ENCODE measurements at regions not wholly inside any gene's neighbourhood (a gene's known extent, or its start where the extent isn't known, plus 50 kb on each side); places are given as distances from the start of the nearest gene placed in this dataset.

GRCh38 chr17:72004611-72005331, 116.0 kb upstream of the SOX9 start:
- no peaks in the 10 kb centered on the region for H3K79me2 ChIP-seq (replicated peaks; ENCODE audit: insufficient read depth)
- Mint-ChIP-seq H3K36me3 (ENCODE audit: low read depth) (no peaks in the 10 kb centered on the region), H3K27me3 (ENCODE audit: insufficient read depth, low read depth, poor library complexity) (peaks cover 6% of the 10 kb centered on the region), H3K27ac (no peak overlapping the region), H3K4me3 (no peak overlapping the region), H3K4me1 (peaks cover 5% of the 10 kb centered on the region; the same call in 2 of the 3 replicates), H3K9me3 (no peaks in the 10 kb centered on the region)
- TF ChIP-seq ZNF114 (CRISPR knock-in tag; IDR thresholded peaks at IDR 0.05) (no peak), ZNF462 (CRISPR knock-in tag; IDR thresholded peaks at IDR 0.05) (no peak), REST (IDR thresholded peaks at IDR 0.05; ENCODE audit: unreplicated experiment) (no peak), CREB1 (CRISPR knock-in tag; IDR thresholded peaks at IDR 0.05; ENCODE audit: low read depth) (no peak), JUNB (IDR thresholded peaks at IDR 0.05; ENCODE audit: unreplicated experiment) (no peak), ETS1 (IDR thresholded peaks at IDR 0.05) (no peak), NANOG (IDR thresholded peaks at IDR 0.05; ENCODE audit: borderline replicate concordance) (no peak), POLR2AphosphoS5 (IDR thresholded peaks at IDR 0.05; ENCODE audit: low read depth) (no peak)
- ATAC-seq = peak; percentile 48
- H3K4me3 ChIP-seq = no peak overlapping the region
- DNase-seq (ENCODE audit: low spot score) = peak; percentile 10
- H3K4me2 ChIP-seq = no peak overlapping the region
- H2AFZ ChIP-seq = no peak overlapping the region
- no peaks in the 10 kb centered on the region for H3F3A ChIP-seq (replicated peaks; ENCODE audit: low read depth)
- H3K27ac ChIP-seq (ENCODE audit: low read depth) = no peak overlapping the region
- H4K20me1 ChIP-seq (replicated peaks; ENCODE audit: insufficient read depth) = no peaks in the 10 kb centered on the region
- H3K27me3 ChIP-seq (ENCODE audit: insufficient read depth) = no peaks in the 10 kb centered on the region
- 0 out of 2 replicates have a peak, but pooled peaks cover 3% of the 10 kb centered on the region for H3K4me1 ChIP-seq (ENCODE audit: insufficient read depth)
- H3K9me2 ChIP-seq (ENCODE audit: insufficient read depth) = no peaks in the 10 kb centered on the region
- no peaks in the 10 kb centered on the region for H3K36me3 ChIP-seq (ENCODE audit: insufficient read depth)

Data from GM23338 (cell line).